ENCODE measurements at regions not wholly inside any gene's neighbourhood (a gene's known extent, or its start where the extent isn't known, plus 50 kb on each side); places are given as distances from the start of the nearest gene placed in this dataset.

DNA sequence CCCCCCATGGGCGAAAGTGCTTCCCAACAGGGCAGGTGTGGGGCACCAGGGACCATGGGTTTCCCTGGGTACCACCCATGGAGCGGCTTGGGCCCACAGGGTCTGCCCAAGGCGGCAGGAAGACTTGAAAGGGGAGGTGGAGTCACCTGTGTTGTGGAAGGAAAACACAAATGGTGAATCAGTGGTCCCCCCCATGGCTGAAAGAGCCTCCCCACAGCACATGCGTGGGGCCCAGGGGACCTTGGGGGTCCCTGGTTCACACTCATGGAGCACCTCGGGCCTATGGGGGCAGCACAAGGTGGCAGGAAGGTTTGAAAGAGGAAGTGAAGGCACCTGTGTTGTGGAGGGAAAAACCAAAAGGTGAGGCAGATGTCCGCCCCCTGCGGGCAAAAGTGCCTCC, 581.9 kb downstream of the ALG10 start:
- TF ChIP-seq, protein P1, sequence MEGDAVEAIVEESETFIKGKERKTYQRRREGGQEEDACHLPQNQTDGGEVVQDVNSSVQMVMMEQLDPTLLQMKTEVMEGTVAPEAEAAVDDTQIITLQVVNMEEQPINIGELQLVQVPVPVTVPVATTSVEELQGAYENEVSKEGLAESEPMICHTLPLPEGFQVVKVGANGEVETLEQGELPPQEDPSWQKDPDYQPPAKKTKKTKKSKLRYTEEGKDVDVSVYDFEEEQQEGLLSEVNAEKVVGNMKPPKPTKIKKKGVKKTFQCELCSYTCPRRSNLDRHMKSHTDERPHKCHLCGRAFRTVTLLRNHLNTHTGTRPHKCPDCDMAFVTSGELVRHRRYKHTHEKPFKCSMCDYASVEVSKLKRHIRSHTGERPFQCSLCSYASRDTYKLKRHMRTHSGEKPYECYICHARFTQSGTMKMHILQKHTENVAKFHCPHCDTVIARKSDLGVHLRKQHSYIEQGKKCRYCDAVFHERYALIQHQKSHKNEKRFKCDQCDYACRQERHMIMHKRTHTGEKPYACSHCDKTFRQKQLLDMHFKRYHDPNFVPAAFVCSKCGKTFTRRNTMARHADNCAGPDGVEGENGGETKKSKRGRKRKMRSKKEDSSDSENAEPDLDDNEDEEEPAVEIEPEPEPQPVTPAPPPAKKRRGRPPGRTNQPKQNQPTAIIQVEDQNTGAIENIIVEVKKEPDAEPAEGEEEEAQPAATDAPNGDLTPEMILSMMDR (IDR thresholded peaks at IDR 0.05) = 0 out of 2 replicates have a peak, but pooled peaks have one; percentile 26
- no peak for TF ChIP-seq ZFX (IDR thresholded peaks at IDR 0.05; ENCODE audit: borderline replicate concordance)
